Trophoblast cell (in vitro differentiated cells and primary cell): ENCODE measurements at regions not wholly inside any gene's neighbourhood (a gene's known extent, or its start where the extent isn't known, plus 50 kb on each side); places are given as distances from the start of the nearest gene placed in this dataset.
"Not testable (repeated sequence)": the region's sequence is repeated elsewhere in the genome, so short reads cannot be mapped to it uniquely, and the experiment has no call there.

Experiments
- DNase-seq, 2 donors: peaks; one replicate each; pipeline ENCODE4 v3.0.0-alpha.2; 2016
- H2AFZ ChIP-seq: 2 replicates; pipeline ENCODE4 v1.6.1; 2013; ENCODE audit warnings: low read length, moderate library complexity, mild to moderate bottlenecking; ENCODE audit not compliant: insufficient read depth, poor library complexity
- H2AK5ac ChIP-seq: 2 replicates; pipeline ENCODE4 v1.6.1; 2013; ENCODE audit warnings: mild to moderate bottlenecking, low read length
- H2BK120ac ChIP-seq: 2 replicates; pipeline ENCODE4 v1.6.1; 2013; ENCODE audit warnings: low read length, mild to moderate bottlenecking, moderate library complexity; ENCODE audit not compliant: insufficient read depth, poor library complexity
- H2BK12ac ChIP-seq: 2 replicates; pipeline ENCODE4 v1.6.1; 2013; ENCODE audit warnings: mild to moderate bottlenecking, low read length, moderate library complexity
- H2BK5ac ChIP-seq: 2 replicates; pipeline ENCODE4 v1.6.1; 2013; ENCODE audit warnings: low read length, low read depth, moderate library complexity, mild to moderate bottlenecking; ENCODE audit not compliant: poor library complexity
- H3K14ac ChIP-seq: 2 replicates; pipeline ENCODE4 v1.6.1; 2013; ENCODE audit warnings: mild to moderate bottlenecking, low read length
- H3K18ac ChIP-seq: 2 replicates; pipeline ENCODE4 v1.6.1; 2013; ENCODE audit warnings: mild to moderate bottlenecking, low read length
- H3K23ac ChIP-seq: 2 replicates; pipeline ENCODE4 v1.6.1; 2013; ENCODE audit warnings: low read length
- H3K27ac ChIP-seq: 2 replicates; pipeline ENCODE4 v1.5.1; 2013; ENCODE audit warnings: low read depth, mild to moderate bottlenecking, inconsistent platforms, low read length, moderate library complexity
- H3K27me3 ChIP-seq: 2 replicates; pipeline ENCODE4 v1.6.1; 2013; ENCODE audit warnings: inconsistent platforms, mild to moderate bottlenecking, low read length, moderate library complexity; ENCODE audit not compliant: insufficient read depth
- H3K36me3 ChIP-seq, 2 experiments: 1 replicate in 1 of 2; 2 replicates in 1 of 2; pipeline ENCODE4 v1.6.1; 2013; ENCODE audit warnings: low read length in 2 of 2, mild to moderate bottlenecking in 2 of 2, moderate library complexity in 1 of 2; ENCODE audit not compliant: insufficient read depth in 2 of 2, control insufficient read depth in 1 of 2
- H3K4ac ChIP-seq: 2 replicates; pipeline ENCODE4 v1.6.1; 2013; ENCODE audit warnings: low read depth, mild to moderate bottlenecking, low read length, moderate library complexity
- H3K4me1 ChIP-seq, 2 experiments: 1 replicate in 1 of 2; 2 replicates in 1 of 2; pipeline ENCODE4 v1.6.1; 2013; ENCODE audit warnings: low read length in 2 of 2, mild to moderate bottlenecking in 2 of 2, moderate library complexity in 1 of 2; ENCODE audit not compliant: insufficient read depth in 2 of 2, control insufficient read depth in 1 of 2
- H3K4me2 ChIP-seq: 2 replicates; pipeline ENCODE4 v1.6.1; 2013; ENCODE audit warnings: inconsistent platforms, mild to moderate bottlenecking, low read length, moderate library complexity
- H3K4me3 ChIP-seq: 2 replicates; pipeline ENCODE4 v1.5.1; 2013; ENCODE audit warnings: mild to moderate bottlenecking, low read depth, low read length, inconsistent platforms
- H3K79me1 ChIP-seq: one replicate; pipeline ENCODE4 v1.6.1; 2013; ENCODE audit warnings: low read length
- H3K79me2 ChIP-seq: 2 replicates; pipeline ENCODE4 v1.6.1; 2013; ENCODE audit warnings: low read length, mild to moderate bottlenecking; ENCODE audit not compliant: control insufficient read depth, insufficient read depth, poor library complexity
- H3K9ac ChIP-seq: 2 replicates; pipeline ENCODE4 v1.6.1; 2013; ENCODE audit warnings: mild to moderate bottlenecking, low read length
- H3K9me3 ChIP-seq: 2 replicates; pipeline ENCODE4 v1.6.1; 2013; ENCODE audit warnings: low read depth, mild to moderate bottlenecking, control low read depth, inconsistent platforms, low read length; ENCODE audit not compliant: insufficient read depth
- H4K12ac ChIP-seq: 2 replicates; pipeline ENCODE4 v1.6.1; 2013; ENCODE audit warnings: low read depth, mild to moderate bottlenecking, low read length, moderate library complexity
- H4K8ac ChIP-seq: 2 replicates; pipeline ENCODE4 v1.6.1; 2013; ENCODE audit warnings: low read depth, mild to moderate bottlenecking, low read length, moderate library complexity
- H4K91ac ChIP-seq: one replicate; pipeline ENCODE4 v1.6.1; 2013; ENCODE audit warnings: low read depth, mild to moderate bottlenecking, low read length, moderate library complexity
- WGBS: extraction: QIAGEN DNeasy Blood & Tissue Kit; methylation state at CpG from one replicate; pipeline ENCODE4 v1.1.7; 2013; ENCODE audit warnings: missing lambda C conversion rate; ENCODE audit not compliant: insufficient read length, insufficient coverage; ENCODE audit errors: extremely low coverage; 5-methylcytosine and 5-hydroxymethylcytosine counted together

DNA sequence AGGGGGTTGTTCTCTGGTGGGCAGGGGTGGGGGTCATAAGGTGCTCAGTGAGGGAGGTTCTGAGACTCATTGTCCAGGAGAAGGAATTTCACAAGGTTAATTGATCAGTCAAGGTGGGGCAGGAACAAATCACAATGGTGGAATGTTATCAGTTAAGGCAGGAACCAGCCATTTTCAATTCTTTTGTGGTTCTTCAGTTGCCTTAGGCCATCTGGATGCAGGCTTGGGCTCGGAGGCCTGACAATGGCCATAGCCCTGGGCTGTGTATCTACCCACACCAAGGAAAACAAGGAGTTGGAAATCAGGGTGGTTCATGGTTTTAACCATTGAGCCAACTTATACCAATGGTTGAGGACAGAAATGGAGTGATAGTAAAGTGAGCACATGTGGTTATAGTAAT lies 1221.8 kb downstream of the TYW1 start:
- Histone ChIP-seq H3K36me3 (no peaks in the 10 kb centered on the region), H3K18ac (no peak overlapping the region), H3K27me3 (no peaks in the 10 kb centered on the region), H2BK12ac (no peak overlapping the region), H3K4me1 (no peaks in the 10 kb centered on the region), H4K12ac (no peak overlapping the region), H3K79me1 (no peaks in the 10 kb centered on the region), H3K14ac (no peak overlapping the region), H2BK5ac (no peak overlapping the region), H2AFZ (no peak overlapping the region), H2BK120ac (no peak overlapping the region), H2AK5ac (no peak overlapping the region), H4K91ac (no peak overlapping the region), H3K4me2 (no peak overlapping the region), H3K9me3 (no peaks in the 10 kb centered on the region), H4K8ac (no peak overlapping the region), H3K27ac (no peak overlapping the region), H3K23ac (no peak overlapping the region), H3K4me3 (no peak overlapping the region), H3K79me2 (no peaks in the 10 kb centered on the region), H3K4ac (no peak overlapping the region), H3K9ac (no peak overlapping the region)
- DNase-seq = no peak
- no CpG with 5 or more reads among the region's 1 CpG for WGBS

DNA sequence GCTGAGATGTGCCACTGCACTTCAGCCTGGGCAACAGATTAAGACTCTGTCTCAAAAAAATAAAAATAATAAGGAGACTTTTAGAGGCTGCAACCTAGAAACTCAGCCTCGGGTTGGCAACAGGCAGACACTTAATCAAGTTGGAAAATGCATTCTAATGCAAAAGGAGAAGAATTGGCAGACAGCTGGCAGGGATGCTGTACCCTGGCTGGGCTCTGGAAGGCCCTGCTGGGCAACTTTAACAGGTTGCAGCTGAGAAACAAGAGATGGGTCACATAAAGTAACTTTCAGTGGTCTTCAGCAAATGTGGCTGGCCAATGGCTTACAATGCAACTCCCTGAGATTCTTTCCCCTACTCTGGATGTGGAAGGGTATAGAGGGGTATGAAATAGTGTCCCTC lies 1225.7 kb downstream of the TYW1 start:
- Histone ChIP-seq H3K27ac (no peak overlapping the region), H2BK120ac (no peak overlapping the region), H3K9ac (no peak overlapping the region), H2BK5ac (no peak overlapping the region), H3K79me1 (no peaks in the 10 kb centered on the region), H3K36me3 (no peaks in the 10 kb centered on the region), H3K9me3 (no peaks in the 10 kb centered on the region), H3K4me1 (no peaks in the 10 kb centered on the region), H3K27me3 (no peaks in the 10 kb centered on the region), H4K91ac (no peak overlapping the region), H4K8ac (no peak overlapping the region), H3K4me2 (no peak overlapping the region), H3K79me2 (no peaks in the 10 kb centered on the region), H4K12ac (no peak overlapping the region), H3K23ac (no peak overlapping the region), H2AK5ac (no peak overlapping the region), H2AFZ (no peak overlapping the region), H3K4ac (no peak overlapping the region), H2BK12ac (no peak overlapping the region), H3K4me3 (no peak overlapping the region), H3K14ac (no peak overlapping the region), H3K18ac (no peak overlapping the region)
- DNase-seq = no peak
- no CpG with 5 or more reads among the region's 1 CpG for WGBS

DNA sequence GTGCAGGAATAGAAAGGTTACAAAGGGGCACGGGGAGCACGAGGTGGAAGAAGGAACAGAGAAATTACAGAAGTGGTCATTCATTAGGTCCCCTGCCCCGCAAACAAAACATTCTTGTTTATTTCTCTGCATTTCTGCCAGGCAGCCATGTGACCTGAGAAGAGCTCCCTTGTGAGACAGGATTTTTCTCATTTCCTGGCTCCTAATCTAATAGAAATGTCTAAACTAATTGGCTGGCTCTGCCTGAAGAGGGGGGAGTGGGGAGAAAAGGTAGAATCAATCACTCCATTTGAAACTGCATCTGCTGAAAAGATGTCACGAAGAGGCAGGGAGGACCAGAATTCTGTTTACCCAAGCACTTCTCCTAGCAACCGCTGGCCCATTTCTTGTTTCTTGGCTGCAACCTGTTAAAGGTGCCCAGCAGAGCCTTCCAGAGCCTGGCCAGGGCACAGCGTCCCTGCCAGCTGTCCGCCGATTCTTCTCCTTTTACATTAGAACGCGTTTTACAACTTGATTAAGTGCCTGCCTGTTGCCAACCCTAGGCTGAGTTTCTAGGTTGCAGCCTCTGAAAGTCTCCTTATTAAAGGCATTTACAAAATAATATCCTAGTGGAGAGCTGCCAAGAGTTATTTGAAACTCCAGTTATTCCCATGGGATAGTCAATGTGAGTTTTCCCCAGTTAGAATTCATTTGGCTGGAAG lies 1227.6 kb downstream of the TYW1 start:
- no peak overlapping the region for H2BK5ac ChIP-seq
- H4K91ac ChIP-seq = no peak overlapping the region
- H3K9ac ChIP-seq = no peak overlapping the region
- no peak overlapping the region for H3K4me3 ChIP-seq
- no peak overlapping the region for H3K4ac ChIP-seq
- no peak overlapping the region for H4K12ac ChIP-seq
- H3K4me2 ChIP-seq = no peak overlapping the region
- H2AK5ac ChIP-seq = no peak overlapping the region
- no peaks in the 10 kb centered on the region for H3K9me3 ChIP-seq
- H4K8ac ChIP-seq = no peak overlapping the region
- H3K23ac ChIP-seq = no peak overlapping the region
- no peak overlapping the region for H2BK12ac ChIP-seq
- no peak overlapping the region for H2BK120ac ChIP-seq
- no CpG with 5 or more reads among the region's 10 CpGs for WGBS
- no peak overlapping the region for H3K14ac ChIP-seq
- H2AFZ ChIP-seq = no peak overlapping the region
- no peak overlapping the region for H3K18ac ChIP-seq
- no peaks in the 10 kb centered on the region for H3K4me1 ChIP-seq
- no peaks in the 10 kb centered on the region for H3K79me2 ChIP-seq
- no peak for DNase-seq
- no peaks in the 10 kb centered on the region for H3K36me3 ChIP-seq
- no peak overlapping the region for H3K27ac ChIP-seq
- H3K27me3 ChIP-seq = no peaks in the 10 kb centered on the region
- H3K79me1 ChIP-seq = no peaks in the 10 kb centered on the region

DNA sequence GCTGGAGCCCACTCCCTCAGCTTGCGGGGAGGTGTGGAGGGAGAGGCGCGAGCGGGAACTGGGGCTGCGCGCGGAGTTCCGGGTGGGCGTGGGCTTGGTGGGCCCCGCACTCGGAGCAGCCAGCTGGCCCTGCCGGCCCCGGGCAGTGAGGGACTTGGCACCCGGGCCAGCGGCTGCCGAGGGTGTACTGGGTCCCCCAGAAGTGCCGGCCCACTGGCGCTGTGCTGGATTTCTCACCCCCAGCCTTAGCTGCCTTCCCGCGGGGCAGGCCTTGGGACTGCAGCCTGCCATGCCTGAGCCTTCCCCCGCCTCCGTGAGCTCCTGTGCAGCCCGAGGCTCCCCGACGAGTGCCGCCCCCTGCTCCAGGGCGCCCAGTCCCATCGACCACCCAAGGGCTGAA lies 1234.4 kb downstream of the TYW1 start:
- H3K14ac ChIP-seq, H3K18ac ChIP-seq, H3K4me1 ChIP-seq, H3K27me3 ChIP-seq, H3K4me3 ChIP-seq, H3K4ac ChIP-seq, H4K12ac ChIP-seq, H2AFZ ChIP-seq, H3K4me2 ChIP-seq, H3K79me2 ChIP-seq, H3K36me3 ChIP-seq, H3K23ac ChIP-seq, H3K27ac ChIP-seq, H4K8ac ChIP-seq, H4K91ac ChIP-seq, H2AK5ac ChIP-seq, H3K79me1 ChIP-seq, H3K9me3 ChIP-seq, H2BK120ac ChIP-seq, H3K9ac ChIP-seq, DNase-seq, H2BK12ac ChIP-seq, H2BK5ac ChIP-seq: not testable (repeated sequence)
- WGBS = no CpG with 5 or more reads among the region's 28 CpGs
